Fibroblast of the aortic adventitia (primary cell): ENCODE measurements at regions not wholly inside any gene's neighbourhood (a gene's known extent, or its start where the extent isn't known, plus 50 kb on each side); places are given as distances from the start of the nearest gene placed in this dataset.

Experiments
- DNase-seq: peaks from one replicate; pipeline ENCODE4 v3.0.0-alpha.2; 2010; ENCODE audit warnings: low read depth
- H3K4me3 ChIP-seq: 2 replicates; pipeline ENCODE4 v1.5.1; 2011; ENCODE audit warnings: low read depth, mild to moderate bottlenecking, control low read depth, low read length, moderate library complexity
- TF ChIP-seq, protein P1 (sequence below): IDR thresholded peaks from 2 replicates; pipeline ENCODE4 v1.5.1; 2011; ENCODE audit warnings: mild to moderate bottlenecking, low read length, control low read depth, inconsistent platforms; ENCODE audit not compliant: insufficient read depth

DNA sequence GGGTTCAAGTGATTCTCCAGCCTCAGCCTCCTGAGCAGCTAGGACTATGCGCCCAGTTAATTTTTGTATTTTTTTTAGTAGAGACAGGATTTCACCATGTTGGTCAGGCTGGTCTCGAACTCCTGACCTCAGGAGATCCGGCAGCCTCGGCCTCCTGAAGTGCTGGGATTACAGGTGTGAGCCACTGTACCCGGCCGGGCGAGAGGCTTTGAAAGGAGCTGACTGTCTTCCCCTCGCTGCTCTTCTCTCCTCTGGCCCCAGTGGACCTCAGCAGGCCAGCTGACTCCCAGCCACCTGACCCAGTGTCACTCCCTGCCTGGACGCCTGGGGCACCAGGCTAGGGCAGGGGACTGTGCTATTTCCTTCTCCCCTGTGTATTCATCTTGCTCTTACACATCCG, 89.5 kb upstream of the ANKRD55 start:
- H3K4me3 ChIP-seq, result no peak overlapping the region
- TF ChIP-seq, protein P1, sequence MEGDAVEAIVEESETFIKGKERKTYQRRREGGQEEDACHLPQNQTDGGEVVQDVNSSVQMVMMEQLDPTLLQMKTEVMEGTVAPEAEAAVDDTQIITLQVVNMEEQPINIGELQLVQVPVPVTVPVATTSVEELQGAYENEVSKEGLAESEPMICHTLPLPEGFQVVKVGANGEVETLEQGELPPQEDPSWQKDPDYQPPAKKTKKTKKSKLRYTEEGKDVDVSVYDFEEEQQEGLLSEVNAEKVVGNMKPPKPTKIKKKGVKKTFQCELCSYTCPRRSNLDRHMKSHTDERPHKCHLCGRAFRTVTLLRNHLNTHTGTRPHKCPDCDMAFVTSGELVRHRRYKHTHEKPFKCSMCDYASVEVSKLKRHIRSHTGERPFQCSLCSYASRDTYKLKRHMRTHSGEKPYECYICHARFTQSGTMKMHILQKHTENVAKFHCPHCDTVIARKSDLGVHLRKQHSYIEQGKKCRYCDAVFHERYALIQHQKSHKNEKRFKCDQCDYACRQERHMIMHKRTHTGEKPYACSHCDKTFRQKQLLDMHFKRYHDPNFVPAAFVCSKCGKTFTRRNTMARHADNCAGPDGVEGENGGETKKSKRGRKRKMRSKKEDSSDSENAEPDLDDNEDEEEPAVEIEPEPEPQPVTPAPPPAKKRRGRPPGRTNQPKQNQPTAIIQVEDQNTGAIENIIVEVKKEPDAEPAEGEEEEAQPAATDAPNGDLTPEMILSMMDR, result no peak
- DNase-seq, result no peak

DNA sequence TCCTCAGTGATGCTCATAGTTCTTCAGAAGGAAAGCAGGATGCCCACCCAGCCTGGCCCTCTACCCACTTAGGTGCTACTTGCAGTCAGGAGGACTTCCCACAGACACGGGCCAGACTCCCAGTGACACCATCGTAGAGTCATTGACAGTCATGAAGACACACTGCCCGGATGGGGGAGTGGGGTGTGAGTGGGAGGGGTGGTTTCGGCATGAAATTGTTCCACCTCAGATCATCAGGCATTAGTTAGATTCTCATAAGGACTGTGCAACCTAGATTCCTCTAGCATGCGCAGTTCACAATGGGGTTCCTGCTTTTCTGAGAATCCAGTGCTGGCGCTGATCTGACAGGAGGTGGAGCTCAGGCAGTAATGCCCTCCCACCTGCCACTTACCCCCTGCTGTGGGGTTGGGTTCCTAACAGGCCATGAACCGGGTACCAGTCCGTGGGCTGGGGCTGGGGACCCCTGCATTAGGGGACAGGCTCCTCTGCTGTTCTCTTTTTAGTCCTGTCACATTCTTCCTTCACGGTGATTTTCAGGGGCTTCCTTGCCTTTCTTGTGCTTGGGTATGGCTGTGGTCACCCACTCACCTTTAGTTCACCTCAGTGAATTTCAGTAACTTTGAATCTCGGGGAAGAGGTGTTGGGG, 88.2 kb upstream of the ANKRD55 start:
- no peak overlapping the region for H3K4me3 ChIP-seq
- TF ChIP-seq, protein P1, result no peak
- no peak for DNase-seq

DNA sequence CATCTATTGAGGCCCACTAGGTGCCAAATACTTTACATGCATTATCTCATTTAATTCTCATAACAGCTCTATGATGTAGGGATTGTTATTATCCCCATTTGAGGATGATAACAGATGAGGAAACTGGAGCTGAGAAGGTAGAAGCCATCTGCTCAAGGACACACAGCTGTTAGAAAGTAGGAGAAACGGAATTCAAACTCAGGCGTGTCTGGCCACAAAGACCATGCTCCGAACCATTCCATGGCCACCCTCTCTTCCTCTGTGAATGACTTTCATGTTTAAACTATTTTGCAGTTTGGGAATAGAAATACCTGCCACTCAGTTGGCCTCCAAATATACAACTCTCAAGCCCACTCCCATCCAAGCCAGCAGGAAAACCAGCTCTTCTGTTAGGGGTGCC, 87.6 kb upstream of the ANKRD55 start:
- no peak for DNase-seq
- TF ChIP-seq, protein P1, result no peak
- no peak overlapping the region for H3K4me3 ChIP-seq

DNA sequence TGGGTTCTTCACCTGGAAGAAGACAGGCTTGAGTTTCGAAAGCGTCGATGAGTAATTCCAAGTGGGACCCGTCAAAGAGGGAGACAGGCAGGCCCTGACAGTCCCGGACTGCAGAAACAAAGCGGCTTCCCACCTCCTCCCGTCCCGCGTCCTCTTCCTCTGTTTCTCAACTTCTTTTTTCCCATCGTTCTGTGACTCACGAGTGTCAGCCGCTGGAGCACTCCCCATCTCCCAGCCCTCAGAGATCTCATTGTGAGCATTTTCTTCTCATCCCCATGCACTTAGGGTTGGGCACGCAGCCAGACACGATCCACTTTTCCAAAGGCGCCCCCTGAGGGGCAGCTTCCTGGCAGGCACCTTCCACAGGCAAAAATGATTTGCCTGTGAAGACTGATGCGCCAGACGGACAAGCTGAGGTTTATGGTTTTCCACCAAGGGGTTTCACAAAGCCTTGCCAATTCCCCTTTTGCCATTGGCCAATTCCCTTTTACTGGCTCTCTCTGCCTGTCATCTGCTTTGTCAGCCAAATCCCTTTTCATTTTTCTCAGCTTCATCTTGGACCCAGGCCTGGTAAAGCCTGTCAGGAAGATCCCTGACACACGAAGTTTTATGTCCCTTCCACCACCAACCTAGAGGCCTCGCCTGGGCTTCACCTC, 86.5 kb upstream of the ANKRD55 start:
- no peak for DNase-seq
- no peak overlapping the region for H3K4me3 ChIP-seq
- TF ChIP-seq, protein P1, result no peak

DNA sequence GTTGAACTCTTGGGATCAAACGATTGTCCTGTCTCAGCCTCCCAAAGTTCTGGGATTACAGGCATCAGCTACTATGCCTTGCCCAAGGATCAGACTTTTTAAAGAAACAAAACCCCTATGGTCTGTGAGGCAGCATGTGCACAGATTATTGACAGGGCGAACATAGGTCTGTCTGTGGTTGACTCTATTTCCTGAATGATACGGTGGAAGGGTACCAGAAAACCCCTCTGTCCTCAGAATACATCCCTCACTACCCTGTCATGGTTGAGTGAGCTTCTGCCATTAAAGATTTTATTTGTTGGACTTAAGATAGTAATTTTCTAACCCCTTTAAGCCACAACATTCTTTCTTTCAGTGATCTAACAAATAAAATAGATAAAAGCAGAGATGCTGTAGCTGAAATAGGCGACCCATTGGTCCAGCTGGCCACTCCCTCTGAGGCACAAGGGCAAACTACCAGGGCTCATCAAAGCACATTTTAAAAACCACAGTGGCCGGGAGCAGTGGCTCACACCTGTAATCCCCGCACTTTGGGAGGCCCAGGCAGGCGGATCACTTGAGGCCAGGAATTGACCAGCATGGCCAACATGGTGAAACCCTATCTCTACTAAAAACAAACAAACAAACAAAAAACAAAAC, 84.9 kb upstream of the ANKRD55 start:
- no peak for DNase-seq
- H3K4me3 ChIP-seq, result no peak overlapping the region
- TF ChIP-seq, protein P1, result no peak

DNA sequence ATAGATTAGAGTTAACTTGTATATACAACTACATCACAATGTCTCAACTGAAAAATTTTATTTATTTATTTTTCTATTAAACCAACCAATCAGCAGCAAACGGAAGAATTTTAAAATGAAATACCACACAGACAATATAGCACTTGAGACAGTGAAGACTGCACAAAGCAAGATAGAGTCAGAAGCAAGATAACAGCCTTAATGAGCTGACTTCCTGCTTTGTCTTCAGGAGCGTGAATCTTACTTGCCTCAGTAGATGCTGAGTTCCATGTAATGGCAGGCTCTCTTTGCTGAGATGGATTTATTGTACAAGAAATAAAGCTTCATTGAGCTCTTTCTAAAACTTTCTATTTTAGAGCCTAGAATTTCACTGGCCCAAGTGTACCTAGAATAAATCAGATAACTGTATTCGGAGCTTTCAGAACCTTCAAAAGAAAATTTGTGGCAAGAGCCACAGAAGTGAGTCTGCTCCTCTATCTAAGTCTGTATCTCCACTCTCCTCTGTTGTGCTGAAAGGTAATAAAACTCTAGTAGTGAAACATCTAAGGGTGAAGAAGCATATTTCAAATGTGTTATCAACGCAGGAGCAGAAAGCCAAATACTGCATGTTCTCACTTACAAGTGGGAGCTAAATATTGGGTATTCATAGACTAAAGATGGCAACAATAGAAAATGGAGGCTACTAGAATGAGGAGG, 83.3 kb upstream of the ANKRD55 start:
- no peak overlapping the region for H3K4me3 ChIP-seq
- DNase-seq, result no peak
- TF ChIP-seq, protein P1, result no peak
